HepG2 (cell line): ENCODE measurements at regions not wholly inside any gene's neighbourhood (a gene's known extent, or its start where the extent isn't known, plus 50 kb on each side); places are given as distances from the start of the nearest gene placed in this dataset.
A peak's percentile ranks its signal among the peaks of the same experiment; 100 is the strongest.

Experiments
- CC2D1A ChIP-seq: sonication (generic); formaldehyde crosslinking; IDR thresholded peaks from 2 replicates; pipeline ENCODE4 v1.8.1; 2023; ENCODE audit warnings: mild to moderate bottlenecking, missing genetic modification reagents
- FOXP1 ChIP-seq, 2 experiments: fragments of 450-650 bp in 1 of 2; IDR thresholded peaks; 2 replicates each; pipeline ENCODE4 v1.6.1; 2017 to 2018; ENCODE audit warnings: antibody characterized with exemption in 1 of 2
- HNRNPLL ChIP-seq: fragments of 200-400 bp; formaldehyde crosslinking; IDR thresholded peaks from 2 replicates; pipeline ENCODE4 v1.6.1; 2017; ENCODE audit warnings: mild to moderate bottlenecking, low read depth, low read length; ENCODE audit not compliant: poor library complexity, severe bottlenecking
- IRX3 ChIP-seq: sonication (generic); formaldehyde crosslinking; IDR thresholded peaks from 2 replicates; pipeline ENCODE4 v1.8.1; 2023; ENCODE audit warnings: mild to moderate bottlenecking, low read depth, missing genetic modification reagents, borderline replicate concordance
- ISL2 ChIP-seq: sonication (generic); formaldehyde crosslinking; IDR thresholded peaks from 2 replicates; pipeline ENCODE4 v1.5.0; 2020; ENCODE audit warnings: missing genetic modification reagents
- KDM6A ChIP-seq: IDR thresholded peaks from 2 replicates; pipeline ENCODE4 v1.6.1; 2016; ENCODE audit warnings: low read depth
- KMT2B ChIP-seq: IDR thresholded peaks from 2 replicates; pipeline ENCODE4 v1.6.1; 2016; ENCODE audit warnings: missing genetic modification reagents, missing compliant biosample characterization
- MBD4 ChIP-seq: IDR thresholded peaks from 2 replicates; pipeline ENCODE4 v1.6.1; 2012; ENCODE audit warnings: low read length, inconsistent platforms, borderline replicate concordance
- NCOA2 ChIP-seq: sonication (generic); formaldehyde crosslinking; IDR thresholded peaks from 2 replicates; pipeline ENCODE4 v1.8.0; 2022; ENCODE audit warnings: inconsistent platforms
- NONO ChIP-seq, 2 experiments: fragments of 450-650 bp in 1 of 2; sonication (generic) in 1 of 2; formaldehyde crosslinking in 1 of 2; IDR thresholded peaks in 1 of 2; conservative IDR thresholded peaks in 1 of 2; 2 replicates each; pipeline versions ENCODE4 v1.6.1 to v1.8.0; 2017 to 2022; ENCODE audit warnings: mild to moderate bottlenecking in 1 of 2, missing genetic modification reagents in 1 of 2, moderate library complexity in 1 of 2
- SIX1 ChIP-seq: sonication (generic); formaldehyde crosslinking; IDR thresholded peaks from 2 replicates; pipeline ENCODE4 v1.4.0; 2020; ENCODE audit warnings: missing genetic modification reagents, borderline replicate concordance
- STAG1 ChIP-seq: sonication (generic); formaldehyde crosslinking; IDR thresholded peaks from 2 replicates; pipeline ENCODE4 v1.4.0; 2020; ENCODE audit warnings: missing genetic modification reagents
- ZFP91 ChIP-seq: sonication (generic); formaldehyde crosslinking; IDR thresholded peaks from 2 replicates; pipeline ENCODE4 v1.9.0; 2022; ENCODE audit warnings: missing genetic modification reagents, mild to moderate bottlenecking, borderline replicate concordance
- ZNF143 ChIP-seq: sonication (generic); formaldehyde crosslinking; IDR thresholded peaks from 2 replicates; pipeline ENCODE4 v1.4.0; 2020; ENCODE audit warnings: missing genetic modification reagents
- ZNF292 ChIP-seq: sonication (generic); formaldehyde crosslinking; IDR thresholded peaks from 2 replicates; pipeline ENCODE4 v1.8.1; 2022; ENCODE audit warnings: mild to moderate bottlenecking, low read depth, missing genetic modification reagents, borderline replicate concordance
- ZNF329 ChIP-seq: sonication (generic); formaldehyde crosslinking; IDR thresholded peaks from 2 replicates; pipeline ENCODE4 v1.9.0; 2021; ENCODE audit warnings: low read depth, mild to moderate bottlenecking, missing genetic modification reagents
- ZNF543 ChIP-seq: sonication (generic); formaldehyde crosslinking; IDR thresholded peaks from 2 replicates; pipeline ENCODE4 v1.4.0; 2020; ENCODE audit warnings: mild to moderate bottlenecking, missing genetic modification reagents
- ZNF557 ChIP-seq: sonication (generic); formaldehyde crosslinking; IDR thresholded peaks from 2 replicates; pipeline ENCODE4 v1.4.0; 2020; ENCODE audit warnings: missing genetic modification reagents
- ZNF879 ChIP-seq: sonication (generic); formaldehyde crosslinking; IDR thresholded peaks from 2 replicates; pipeline ENCODE4 v1.8.1; 2023; ENCODE audit warnings: missing genetic modification reagents
- ZSCAN25 ChIP-seq: sonication (generic); formaldehyde crosslinking; IDR thresholded peaks from 2 replicates; pipeline ENCODE4 v1.8.0; 2022; ENCODE audit warnings: mild to moderate bottlenecking, missing genetic modification reagents
- ZZZ3 ChIP-seq: sonication (generic); formaldehyde crosslinking; IDR thresholded peaks from 2 replicates; pipeline ENCODE4 v1.4.0; 2020; ENCODE audit warnings: missing genetic modification reagents, mild to moderate bottlenecking, borderline replicate concordance
- TF ChIP-seq, protein P1 (sequence below): IDR thresholded peaks from 2 replicates; pipeline ENCODE4 v1.6.1; 2012; ENCODE audit warnings: low read length, improper control_type of control experiment
- TF ChIP-seq, protein P2 (sequence below): sonication (generic); formaldehyde crosslinking; IDR thresholded peaks from 2 replicates; pipeline ENCODE4 v1.4.0; 2020; ENCODE audit warnings: missing genetic modification reagents
- TF ChIP-seq, protein P3 (sequence below): sonication (generic); formaldehyde crosslinking; conservative IDR thresholded peaks from 2 replicates; pipeline ENCODE4 v1.8.1; 2023; ENCODE audit warnings: missing genetic modification reagents

DNA sequence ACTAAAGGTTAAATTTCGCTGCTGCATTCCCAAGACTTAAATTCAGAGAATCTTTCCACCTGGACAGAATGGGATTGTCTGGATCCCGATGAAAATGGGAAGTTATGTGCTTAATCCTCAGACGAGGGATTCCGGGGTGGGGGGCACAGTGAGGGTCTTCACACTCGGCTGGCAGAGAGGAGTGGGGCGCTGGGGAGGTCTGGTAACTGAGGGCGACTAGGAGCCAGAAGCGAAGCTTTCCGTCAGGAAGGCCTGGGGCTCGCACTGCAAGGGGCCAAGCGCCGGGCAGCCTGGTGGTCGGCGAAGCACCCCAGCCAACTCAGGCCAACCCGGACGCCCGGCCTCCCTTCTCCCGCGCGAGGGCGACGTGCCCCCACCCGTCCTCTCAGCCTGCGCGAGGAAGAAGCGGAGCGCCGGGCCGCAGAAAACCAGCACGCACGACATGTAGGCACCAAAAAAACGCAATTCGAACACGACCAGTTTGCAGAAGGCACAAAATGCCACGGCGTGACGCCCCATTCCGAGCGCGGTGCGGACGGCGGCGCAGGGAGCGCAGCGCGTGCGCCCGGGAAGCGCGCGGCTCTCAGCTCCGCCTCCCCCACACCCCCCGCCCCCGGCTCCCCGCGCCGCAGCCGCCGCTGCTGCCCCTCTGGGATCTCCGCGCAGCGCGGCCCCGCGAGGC lies 188.1 kb downstream of the ZEB2 start (continued):
- TF ChIP-seq MBD4 (no peak), ZZZ3 (no peak), FOXP1 (IDR thresholded peaks at IDR 0.05) (no peak), FOXP1 (CRISPR knock-in tag; IDR thresholded peaks at IDR 0.05) (no peak), CC2D1A (CRISPR knock-in tag) (no peak), HNRNPLL (peak; percentile 98), ZNF143 (0 out of 2 replicates have a peak, but pooled peaks have one; percentile 34), SIX1 (CRISPR knock-in tag) (no peak), ZNF292 (CRISPR knock-in tag) (peak; percentile 74), NCOA2 (CRISPR knock-in tag) (no peak), IRX3 (CRISPR knock-in tag) (no peak; the same call in 1 of the 2 replicates), ZNF329 (CRISPR knock-in tag) (no peak), STAG1 (CRISPR knock-in tag) (peak; percentile 31), NONO (IDR thresholded peaks at IDR 0.05) (no peak), NONO (CRISPR knock-in tag; conservative IDR thresholded peaks at IDR 0.05) (peak; percentile 75), ZNF557 (CRISPR knock-in tag) (peak; percentile 88; the same call in 1 of the 2 replicates), KMT2B (CRISPR knock-in tag) (peak; percentile 90), ZNF543 (CRISPR knock-in tag) (no peak), ZFP91 (CRISPR knock-in tag) (peak; percentile 63), KDM6A (CRISPR knock-in tag) (no peak), ISL2 (CRISPR knock-in tag) (peak; percentile 50; the same call in 1 of the 2 replicates), ZNF879 (CRISPR knock-in tag) (no peak), ZSCAN25 (CRISPR knock-in tag) (no peak)
- TF ChIP-seq, protein P1, sequence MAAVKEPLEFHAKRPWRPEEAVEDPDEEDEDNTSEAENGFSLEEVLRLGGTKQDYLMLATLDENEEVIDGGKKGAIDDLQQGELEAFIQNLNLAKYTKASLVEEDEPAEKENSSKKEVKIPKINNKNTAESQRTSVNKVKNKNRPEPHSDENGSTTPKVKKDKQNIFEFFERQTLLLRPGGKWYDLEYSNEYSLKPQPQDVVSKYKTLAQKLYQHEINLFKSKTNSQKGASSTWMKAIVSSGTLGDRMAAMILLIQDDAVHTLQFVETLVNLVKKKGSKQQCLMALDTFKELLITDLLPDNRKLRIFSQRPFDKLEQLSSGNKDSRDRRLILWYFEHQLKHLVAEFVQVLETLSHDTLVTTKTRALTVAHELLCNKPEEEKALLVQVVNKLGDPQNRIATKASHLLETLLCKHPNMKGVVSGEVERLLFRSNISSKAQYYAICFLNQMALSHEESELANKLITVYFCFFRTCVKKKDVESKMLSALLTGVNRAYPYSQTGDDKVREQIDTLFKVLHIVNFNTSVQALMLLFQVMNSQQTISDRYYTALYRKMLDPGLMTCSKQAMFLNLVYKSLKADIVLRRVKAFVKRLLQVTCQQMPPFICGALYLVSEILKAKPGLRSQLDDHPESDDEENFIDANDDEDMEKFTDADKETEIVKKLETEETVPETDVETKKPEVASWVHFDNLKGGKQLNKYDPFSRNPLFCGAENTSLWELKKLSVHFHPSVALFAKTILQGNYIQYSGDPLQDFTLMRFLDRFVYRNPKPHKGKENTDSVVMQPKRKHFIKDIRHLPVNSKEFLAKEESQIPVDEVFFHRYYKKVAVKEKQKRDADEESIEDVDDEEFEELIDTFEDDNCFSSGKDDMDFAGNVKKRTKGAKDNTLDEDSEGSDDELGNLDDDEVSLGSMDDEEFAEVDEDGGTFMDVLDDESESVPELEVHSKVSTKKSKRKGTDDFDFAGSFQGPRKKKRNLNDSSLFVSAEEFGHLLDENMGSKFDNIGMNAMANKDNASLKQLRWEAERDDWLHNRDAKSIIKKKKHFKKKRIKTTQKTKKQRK = no peak
- TF ChIP-seq, protein P2, sequence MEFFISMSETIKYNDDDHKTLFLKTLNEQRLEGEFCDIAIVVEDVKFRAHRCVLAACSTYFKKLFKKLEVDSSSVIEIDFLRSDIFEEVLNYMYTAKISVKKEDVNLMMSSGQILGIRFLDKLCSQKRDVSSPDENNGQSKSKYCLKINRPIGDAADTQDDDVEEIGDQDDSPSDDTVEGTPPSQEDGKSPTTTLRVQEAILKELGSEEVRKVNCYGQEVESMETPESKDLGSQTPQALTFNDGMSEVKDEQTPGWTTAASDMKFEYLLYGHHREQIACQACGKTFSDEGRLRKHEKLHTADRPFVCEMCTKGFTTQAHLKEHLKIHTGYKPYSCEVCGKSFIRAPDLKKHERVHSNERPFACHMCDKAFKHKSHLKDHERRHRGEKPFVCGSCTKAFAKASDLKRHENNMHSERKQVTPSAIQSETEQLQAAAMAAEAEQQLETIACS (CRISPR knock-in tag) = peak; percentile 69
- TF ChIP-seq, protein P3, sequence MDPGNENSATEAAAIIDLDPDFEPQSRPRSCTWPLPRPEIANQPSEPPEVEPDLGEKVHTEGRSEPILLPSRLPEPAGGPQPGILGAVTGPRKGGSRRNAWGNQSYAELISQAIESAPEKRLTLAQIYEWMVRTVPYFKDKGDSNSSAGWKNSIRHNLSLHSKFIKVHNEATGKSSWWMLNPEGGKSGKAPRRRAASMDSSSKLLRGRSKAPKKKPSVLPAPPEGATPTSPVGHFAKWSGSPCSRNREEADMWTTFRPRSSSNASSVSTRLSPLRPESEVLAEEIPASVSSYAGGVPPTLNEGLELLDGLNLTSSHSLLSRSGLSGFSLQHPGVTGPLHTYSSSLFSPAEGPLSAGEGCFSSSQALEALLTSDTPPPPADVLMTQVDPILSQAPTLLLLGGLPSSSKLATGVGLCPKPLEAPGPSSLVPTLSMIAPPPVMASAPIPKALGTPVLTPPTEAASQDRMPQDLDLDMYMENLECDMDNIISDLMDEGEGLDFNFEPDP = 0 out of 2 replicates have a peak, but pooled peaks have one; percentile 69
